Keratinocyte (primary cell): ENCODE measurements at regions not wholly inside any gene's neighbourhood (a gene's known extent, or its start where the extent isn't known, plus 50 kb on each side); places are given as distances from the start of the nearest gene placed in this dataset.

Experiments used
- EZH2 ChIP-seq: IDR thresholded peaks from one replicate; pipeline ENCODE4 v1.6.1; 2012; ENCODE audit warnings: inconsistent platforms, mild to moderate bottlenecking, low read length, moderate library complexity
- TF ChIP-seq, protein P1 (sequence below), 3 experiments: IDR thresholded peaks in 1 of 3; conservative IDR thresholded peaks in 1 of 3; optimal IDR thresholded peaks in 1 of 3; 2 replicates in 2 of 3; 3 replicates in 1 of 3; pipeline versions ENCODE3 to v1.5.1; 2011; ENCODE audit warnings: low read length in 3 of 3, mild to moderate bottlenecking in 3 of 3, moderate library complexity in 2 of 3, control low read depth in 1 of 3, inconsistent platforms in 1 of 3; ENCODE audit not compliant: insufficient read depth in 2 of 3; ENCODE audit errors: extremely low read depth in 1 of 3

DNA sequence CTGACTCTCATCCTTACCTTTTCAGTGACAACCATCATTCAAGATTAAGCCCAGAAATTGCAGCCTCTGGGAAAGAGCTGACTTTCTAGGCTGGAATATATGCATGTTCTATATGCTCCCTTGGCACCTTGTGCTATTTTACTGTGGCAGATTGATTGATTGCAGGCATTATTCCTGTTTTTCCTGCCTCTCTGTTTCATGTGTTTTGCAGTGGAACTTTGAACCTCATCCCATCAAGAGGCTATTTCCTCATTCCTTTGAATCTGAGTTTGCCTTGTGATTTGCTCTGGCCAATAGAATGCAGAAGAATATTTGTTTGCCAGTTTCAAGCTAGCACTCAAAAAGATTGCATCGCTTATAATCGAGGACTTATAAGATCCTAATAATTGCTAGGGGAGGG lies 174.8 kb upstream of the DCN start:
- TF ChIP-seq, protein P1, sequence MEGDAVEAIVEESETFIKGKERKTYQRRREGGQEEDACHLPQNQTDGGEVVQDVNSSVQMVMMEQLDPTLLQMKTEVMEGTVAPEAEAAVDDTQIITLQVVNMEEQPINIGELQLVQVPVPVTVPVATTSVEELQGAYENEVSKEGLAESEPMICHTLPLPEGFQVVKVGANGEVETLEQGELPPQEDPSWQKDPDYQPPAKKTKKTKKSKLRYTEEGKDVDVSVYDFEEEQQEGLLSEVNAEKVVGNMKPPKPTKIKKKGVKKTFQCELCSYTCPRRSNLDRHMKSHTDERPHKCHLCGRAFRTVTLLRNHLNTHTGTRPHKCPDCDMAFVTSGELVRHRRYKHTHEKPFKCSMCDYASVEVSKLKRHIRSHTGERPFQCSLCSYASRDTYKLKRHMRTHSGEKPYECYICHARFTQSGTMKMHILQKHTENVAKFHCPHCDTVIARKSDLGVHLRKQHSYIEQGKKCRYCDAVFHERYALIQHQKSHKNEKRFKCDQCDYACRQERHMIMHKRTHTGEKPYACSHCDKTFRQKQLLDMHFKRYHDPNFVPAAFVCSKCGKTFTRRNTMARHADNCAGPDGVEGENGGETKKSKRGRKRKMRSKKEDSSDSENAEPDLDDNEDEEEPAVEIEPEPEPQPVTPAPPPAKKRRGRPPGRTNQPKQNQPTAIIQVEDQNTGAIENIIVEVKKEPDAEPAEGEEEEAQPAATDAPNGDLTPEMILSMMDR (optimal IDR thresholded peaks at IDR 0.05 in 1 of 3, IDR thresholded peaks at IDR 0.05 in 1 of 3, conservative IDR thresholded peaks at IDR 0.05 in 1 of 3; ENCODE audit: extremely low read depth in 1 of 3, insufficient read depth in 2 of 3, low read length in 3 of 3): no peak
- TF ChIP-seq EZH2: no peak
